ENCODE measurements at regions not wholly inside any gene's neighbourhood (a gene's known extent, or its start where the extent isn't known, plus 50 kb on each side); places are given as distances from the start of the nearest gene placed in this dataset.

DNA sequence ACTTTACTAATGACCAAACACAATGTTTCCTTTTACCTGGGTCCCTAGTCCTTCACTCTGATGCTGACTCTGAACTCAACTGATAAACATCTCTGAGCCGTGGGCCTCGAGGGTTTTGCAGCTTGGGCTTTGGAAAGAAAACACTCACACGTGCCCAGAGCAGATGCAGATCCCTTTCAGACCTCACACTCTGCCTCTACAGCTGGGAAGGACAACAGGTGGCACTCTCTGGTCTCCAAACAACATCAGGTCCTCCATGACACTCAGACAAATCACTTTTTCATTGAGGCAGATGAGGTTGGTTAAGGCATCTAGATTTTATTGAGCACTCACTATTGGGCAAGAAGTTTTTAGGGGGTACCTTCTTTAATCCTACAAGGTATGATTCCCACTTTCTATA, 64.7 kb upstream of the NTRK3 start:
- Histone ChIP-seq H3K27me3 (peaks cover 0 to 30% (median 23%) of the 10 kb centered on the region in 7 donors), H3K4me3 (no peak overlapping the region), H3K9me3 (peaks cover 0 to 5% (median 0%) of the 10 kb centered on the region in 11 donors), H3K4me1 (no peaks in the 10 kb centered on the region), H3K36me3 (no peaks in the 10 kb centered on the region), H3K27ac (no peak overlapping the region)
- intact Hi-C loops (cut with DNase I), result no loop called here
- DNase-seq (no peak), ATAC-seq (no peak)
- 10 to 13% methylated on average over 3 of the region's 3 CpGs for WGBS, 2 donors
- TF ChIP-seq, protein P1, sequence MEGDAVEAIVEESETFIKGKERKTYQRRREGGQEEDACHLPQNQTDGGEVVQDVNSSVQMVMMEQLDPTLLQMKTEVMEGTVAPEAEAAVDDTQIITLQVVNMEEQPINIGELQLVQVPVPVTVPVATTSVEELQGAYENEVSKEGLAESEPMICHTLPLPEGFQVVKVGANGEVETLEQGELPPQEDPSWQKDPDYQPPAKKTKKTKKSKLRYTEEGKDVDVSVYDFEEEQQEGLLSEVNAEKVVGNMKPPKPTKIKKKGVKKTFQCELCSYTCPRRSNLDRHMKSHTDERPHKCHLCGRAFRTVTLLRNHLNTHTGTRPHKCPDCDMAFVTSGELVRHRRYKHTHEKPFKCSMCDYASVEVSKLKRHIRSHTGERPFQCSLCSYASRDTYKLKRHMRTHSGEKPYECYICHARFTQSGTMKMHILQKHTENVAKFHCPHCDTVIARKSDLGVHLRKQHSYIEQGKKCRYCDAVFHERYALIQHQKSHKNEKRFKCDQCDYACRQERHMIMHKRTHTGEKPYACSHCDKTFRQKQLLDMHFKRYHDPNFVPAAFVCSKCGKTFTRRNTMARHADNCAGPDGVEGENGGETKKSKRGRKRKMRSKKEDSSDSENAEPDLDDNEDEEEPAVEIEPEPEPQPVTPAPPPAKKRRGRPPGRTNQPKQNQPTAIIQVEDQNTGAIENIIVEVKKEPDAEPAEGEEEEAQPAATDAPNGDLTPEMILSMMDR (IDR thresholded peaks at IDR 0.05), result no peak

DNA sequence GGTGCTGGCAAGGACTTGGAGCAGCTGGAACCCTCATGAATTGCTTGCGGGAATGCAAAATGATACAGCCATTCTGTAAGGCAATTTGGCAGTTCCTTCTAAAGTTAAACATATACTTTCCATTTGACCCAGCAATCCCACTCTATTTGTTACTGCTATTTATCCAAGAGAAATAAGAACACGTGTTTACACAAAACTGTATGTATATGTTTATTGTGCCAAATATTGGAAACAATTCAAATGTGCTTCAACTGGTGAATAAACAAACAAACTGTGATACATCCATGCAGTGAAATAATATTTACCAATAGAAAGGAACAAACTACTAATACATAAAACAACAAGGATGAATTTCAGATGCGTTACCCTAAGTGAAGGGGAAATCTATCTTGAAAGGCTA, 60.0 kb upstream of the NTRK3 start:
- no peak for ATAC-seq
- Histone ChIP-seq H3K27ac (no peak overlapping the region), H3K36me3 (no peaks in the 10 kb centered on the region), H3K4me1 (no peaks in the 10 kb centered on the region), H3K9me3 (peaks cover 0 to 5% (median 0%) of the 10 kb centered on the region in 11 donors), H3K27me3 (peaks cover 0 to 13% (median 2%) of the 10 kb centered on the region in 7 donors), H3K4me3 (no peak overlapping the region)
- DNase-seq, result no peak
- TF ChIP-seq, protein P1 (IDR thresholded peaks at IDR 0.05), result no peak
- intact Hi-C loops (cut with DNase I), result no loop called here
- WGBS, 2 donors, result 89 to 93% methylated on average over 3 of the region's 3 CpGs

DNA sequence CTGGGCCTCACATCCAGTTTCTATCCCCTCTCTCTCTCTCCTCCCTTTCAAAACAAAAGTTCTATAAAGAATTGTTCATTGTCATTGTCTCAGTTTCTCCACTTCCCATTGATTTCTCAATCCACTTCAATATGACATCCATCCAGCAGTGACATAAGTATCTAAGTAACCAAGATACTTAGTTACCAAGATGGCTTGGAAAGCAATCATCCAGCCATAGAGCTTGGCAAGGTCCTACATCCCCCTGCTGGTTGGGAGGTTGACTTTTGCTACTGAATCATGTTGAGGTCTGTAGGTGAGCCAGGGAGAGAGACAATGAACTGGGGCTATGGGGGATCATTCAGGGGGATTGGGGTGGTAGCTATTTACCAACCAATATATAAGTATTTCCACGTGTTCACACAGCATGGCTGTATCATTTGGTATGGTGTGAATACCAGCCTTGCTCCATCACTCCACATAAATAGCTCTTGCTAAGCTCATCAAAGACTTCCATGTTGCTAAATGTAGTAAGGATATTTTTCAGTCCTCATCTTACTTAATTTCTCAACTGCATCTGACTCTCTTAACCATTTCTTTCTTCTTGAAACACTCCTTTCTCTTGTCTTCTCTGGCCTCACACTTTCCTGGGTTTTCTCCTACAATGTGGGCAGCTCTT, 58.8 kb upstream of the NTRK3 start:
- H3K27me3 ChIP-seq, result peaks cover 0 to 6% (median 0%) of the 10 kb centered on the region in 7 donors
- H3K9me3 ChIP-seq, result peaks cover 0 to 3% (median 0%) of the 10 kb centered on the region in 11 donors
- no peaks in the 10 kb centered on the region for H3K4me1 ChIP-seq
- no peaks in the 10 kb centered on the region for H3K36me3 ChIP-seq
- no peak overlapping the region for H3K27ac ChIP-seq
- WGBS, 2 donors, result 48 to 57% methylated on average over 1 of the region's 1 CpG
- intact Hi-C loops (cut with DNase I), result no loop called here
- no peak for DNase-seq
- no peak for ATAC-seq
- no peak overlapping the region for H3K4me3 ChIP-seq
- TF ChIP-seq, protein P1 (IDR thresholded peaks at IDR 0.05), result no peak

DNA sequence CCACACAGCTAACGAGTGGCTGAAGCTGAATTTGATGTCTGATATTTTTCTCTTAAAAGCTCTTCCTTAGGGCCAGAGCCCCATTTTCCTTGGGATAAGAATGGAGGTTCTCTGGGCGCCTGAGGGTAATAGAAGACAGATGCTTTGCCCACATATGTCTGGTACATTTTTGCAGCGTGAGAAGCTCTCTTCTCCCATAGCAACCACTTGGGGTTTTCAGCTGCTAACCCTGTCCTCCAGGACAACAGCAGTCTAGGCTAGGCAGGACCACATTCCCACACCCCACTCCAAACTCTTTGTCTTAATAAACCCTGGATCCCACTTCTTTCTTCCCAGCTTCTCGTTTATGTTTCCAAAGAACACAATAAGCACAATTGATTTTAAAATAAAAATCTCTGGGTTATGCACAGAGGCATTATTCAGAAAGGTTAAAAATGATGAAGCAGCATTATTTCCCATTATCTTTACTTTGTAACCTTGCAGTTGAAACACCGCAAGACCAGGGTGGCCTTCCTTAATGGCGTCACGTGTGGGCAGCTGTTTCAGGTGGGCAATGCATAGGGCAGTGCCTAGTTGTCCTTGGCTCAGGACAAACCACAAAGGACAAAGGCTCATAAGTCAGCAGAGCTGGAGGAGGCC, 56.5 kb upstream of the NTRK3 start:
- H3K27me3 ChIP-seq, result peaks cover 0 to 6% (median 0%) of the 10 kb centered on the region in 7 donors
- H3K36me3 ChIP-seq, result no peaks in the 10 kb centered on the region
- DNase-seq, result no peak
- no peak overlapping the region for H3K27ac ChIP-seq
- H3K4me3 ChIP-seq, result no peak overlapping the region
- 62 to 68% methylated on average over 7 of the region's 7 CpGs for WGBS, 2 donors
- H3K9me3 ChIP-seq, result no peaks in the 10 kb centered on the region
- TF ChIP-seq, protein P1 (IDR thresholded peaks at IDR 0.05), result no peak
- no peak for ATAC-seq
- intact Hi-C loops (cut with DNase I), result no loop called here
- no peaks in the 10 kb centered on the region for H3K4me1 ChIP-seq

Data from heart right ventricle (tissue), 16 donors.